ENCODE measurements at regions not wholly inside any gene's neighbourhood (a gene's known extent, or its start where the extent isn't known, plus 50 kb on each side); places are given as distances from the start of the nearest gene placed in this dataset.
A peak's percentile ranks its signal among the peaks of the same experiment; 100 is the strongest.

DNA sequence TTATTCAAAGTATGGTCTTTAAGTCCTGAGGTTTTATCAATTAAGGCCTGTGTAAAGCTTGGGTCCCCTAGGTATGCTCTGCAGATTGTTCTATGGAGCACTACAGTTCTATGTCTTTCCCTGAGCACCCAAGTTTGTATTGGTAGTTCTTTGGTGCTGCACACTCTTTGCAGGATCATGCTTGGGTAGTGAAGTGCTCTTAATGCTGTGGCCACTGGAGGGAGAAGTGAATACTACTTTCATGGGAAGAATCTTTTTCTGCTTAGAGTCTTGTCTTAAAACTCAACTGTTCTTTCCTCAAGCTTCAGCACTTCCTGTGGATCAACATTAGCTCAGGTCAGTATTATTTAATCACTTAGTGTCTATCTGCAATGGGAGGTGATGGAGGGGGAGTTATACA, 93.6 kb upstream of the CFAP20DC start:
- Histone ChIP-seq H3K4me3 (ENCODE audit: low read depth, low read length) (no peak overlapping the region), H2AFZ (ENCODE audit: low read length, unreplicated experiment) (no peak overlapping the region), H3K36me3 (ENCODE audit: insufficient read depth, low read length) (no peaks in the 10 kb centered on the region), H3K4me1 (ENCODE audit: control insufficient read depth, insufficient read depth, low read length, unreplicated experiment) (no peaks in the 10 kb centered on the region), H3K27ac (ENCODE audit: low read depth, low read length) (no peak overlapping the region), H3K79me2 (ENCODE audit: control insufficient read depth, insufficient read depth, low read length, unreplicated experiment) (no peaks in the 10 kb centered on the region), H3K27me3 (ENCODE audit: insufficient read depth, low read length) (0 out of 2 replicates have a peak, but pooled peaks cover 3% of the 10 kb centered on the region)

DNA sequence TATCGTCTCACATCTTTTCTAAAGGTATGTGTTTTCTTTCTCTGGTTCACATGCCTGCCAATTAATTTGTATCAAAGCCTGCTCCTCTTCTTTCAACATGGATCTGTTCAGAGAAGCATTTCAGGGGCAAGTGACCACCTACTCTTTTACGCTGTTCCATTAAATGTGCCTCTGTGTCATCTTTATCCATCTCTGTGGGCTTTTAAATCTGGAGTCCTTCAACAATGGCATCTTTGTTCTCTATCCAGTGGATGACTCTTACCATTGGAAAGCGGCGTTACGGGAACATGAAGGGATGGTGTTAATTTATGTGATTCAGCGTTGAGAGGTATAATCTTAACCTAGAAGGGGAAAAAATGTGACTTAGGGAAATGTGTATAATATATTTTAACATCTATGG, 92.7 kb upstream of the CFAP20DC start:
- 0 out of 2 replicates have a peak, but pooled peaks cover 3% of the 10 kb centered on the region for H3K27me3 ChIP-seq (ENCODE audit: insufficient read depth, low read length)
- H2AFZ ChIP-seq (ENCODE audit: low read length, unreplicated experiment), result no peak overlapping the region
- no peaks in the 10 kb centered on the region for H3K36me3 ChIP-seq (ENCODE audit: insufficient read depth, low read length)
- H3K27ac ChIP-seq (ENCODE audit: low read depth, low read length), result no peak overlapping the region
- no peaks in the 10 kb centered on the region for H3K79me2 ChIP-seq (ENCODE audit: control insufficient read depth, insufficient read depth, low read length, unreplicated experiment)
- H3K4me1 ChIP-seq (ENCODE audit: control insufficient read depth, insufficient read depth, low read length, unreplicated experiment), result no peaks in the 10 kb centered on the region
- H3K4me3 ChIP-seq (ENCODE audit: low read depth, low read length), result no peak overlapping the region

DNA sequence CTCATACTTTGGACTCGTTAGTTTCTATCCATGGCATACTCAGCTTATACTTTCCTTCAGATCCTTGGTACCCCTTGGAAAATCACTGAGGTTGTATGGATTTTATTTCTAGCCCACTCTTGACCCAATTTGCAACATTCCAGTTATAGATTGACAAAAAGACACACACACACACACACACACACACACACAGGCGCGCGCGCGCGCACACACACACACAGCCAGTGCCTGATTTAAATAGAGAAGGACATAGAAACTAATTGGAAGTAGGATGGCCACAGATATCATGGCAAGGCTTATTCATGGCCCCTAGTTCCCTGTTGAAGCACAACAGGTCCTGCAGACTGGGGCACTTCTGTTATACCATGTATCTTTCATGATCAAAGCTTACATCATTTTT, 89.1 kb upstream of the CFAP20DC start:
- H3K79me2 ChIP-seq (ENCODE audit: control insufficient read depth, insufficient read depth, low read length, unreplicated experiment), result no peaks in the 10 kb centered on the region
- H3K4me3 ChIP-seq (ENCODE audit: low read depth, low read length), result no peak overlapping the region
- H2AFZ ChIP-seq (ENCODE audit: low read length, unreplicated experiment), result no peak overlapping the region
- no peak overlapping the region for H3K27ac ChIP-seq (ENCODE audit: low read depth, low read length)
- no peaks in the 10 kb centered on the region for H3K4me1 ChIP-seq (ENCODE audit: control insufficient read depth, insufficient read depth, low read length, unreplicated experiment)
- H3K27me3 ChIP-seq (ENCODE audit: insufficient read depth, low read length), result no peaks in the 10 kb centered on the region
- no peaks in the 10 kb centered on the region for H3K36me3 ChIP-seq (ENCODE audit: insufficient read depth, low read length)

DNA sequence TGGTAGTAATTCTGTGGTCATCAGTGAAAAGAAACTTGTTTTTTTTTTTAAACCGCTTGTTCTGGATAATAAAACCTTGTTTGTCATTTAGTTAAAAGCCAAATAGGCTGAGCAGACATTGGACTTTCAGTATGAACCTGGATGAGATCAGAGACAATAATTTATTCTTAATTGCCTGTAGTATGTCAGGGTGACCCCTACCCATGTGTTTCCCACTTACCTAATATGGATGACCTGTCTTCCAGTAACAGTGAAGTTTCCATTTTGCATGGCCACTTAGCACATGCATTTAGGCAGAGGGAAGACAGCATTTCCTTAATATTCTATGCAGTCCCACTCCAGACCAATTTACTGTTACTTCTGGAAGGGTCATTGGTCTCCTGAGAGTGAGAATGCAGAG, 87.6 kb upstream of the CFAP20DC start:
- Histone ChIP-seq H3K36me3 (ENCODE audit: insufficient read depth, low read length) (no peaks in the 10 kb centered on the region), H3K27ac (ENCODE audit: low read depth, low read length) (no peak overlapping the region), H3K27me3 (ENCODE audit: insufficient read depth, low read length) (no peaks in the 10 kb centered on the region), H3K4me3 (ENCODE audit: low read depth, low read length) (no peak overlapping the region), H3K79me2 (ENCODE audit: control insufficient read depth, insufficient read depth, low read length, unreplicated experiment) (no peaks in the 10 kb centered on the region), H3K4me1 (ENCODE audit: control insufficient read depth, insufficient read depth, low read length, unreplicated experiment) (no peaks in the 10 kb centered on the region), H2AFZ (ENCODE audit: low read length, unreplicated experiment) (no peak overlapping the region)

DNA sequence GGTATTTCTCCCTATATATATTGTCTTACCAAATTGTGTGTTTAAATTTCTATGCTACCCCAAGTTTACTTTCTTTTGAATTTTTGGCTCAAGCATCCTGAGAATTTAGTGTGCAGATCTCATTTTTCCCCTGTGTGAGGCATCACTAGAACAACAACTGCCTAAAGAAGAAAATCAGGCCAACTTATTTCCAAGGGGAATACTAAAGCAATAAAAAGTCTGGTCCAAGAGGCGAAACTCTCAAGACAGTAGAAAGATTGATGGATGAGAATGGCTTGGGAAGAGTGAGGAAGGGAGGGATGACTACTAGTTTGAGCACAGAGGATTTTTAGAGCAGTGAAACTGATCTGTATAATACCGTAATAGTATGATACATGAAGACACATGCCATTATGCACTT, 86.3 kb upstream of the CFAP20DC start:
- H3K27me3 ChIP-seq (ENCODE audit: insufficient read depth, low read length), result no peaks in the 10 kb centered on the region

DNA sequence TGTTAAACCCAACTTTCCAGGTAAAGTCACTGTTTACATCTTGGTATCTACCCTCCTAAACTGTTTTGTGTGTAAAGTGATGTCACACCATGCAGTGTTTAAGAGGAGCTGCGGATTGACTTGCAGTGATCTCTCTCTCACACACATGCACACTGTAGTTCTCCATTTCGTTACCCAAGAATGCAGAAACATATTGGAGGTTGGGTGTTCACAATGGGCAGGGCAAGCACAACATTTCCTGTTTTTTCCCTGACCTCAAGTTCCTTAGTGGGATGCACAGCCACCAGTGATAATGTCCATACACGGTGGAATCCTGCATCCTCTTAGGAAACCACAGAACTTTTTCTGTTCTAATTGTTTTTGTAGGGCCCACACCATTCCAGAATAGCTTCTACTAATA, 85.3 kb upstream of the CFAP20DC start:
- Histone ChIP-seq H3K4me1 (ENCODE audit: control insufficient read depth, insufficient read depth, low read length, unreplicated experiment) (no peaks in the 10 kb centered on the region), H2AFZ (ENCODE audit: low read length, unreplicated experiment) (no peak overlapping the region), H3K4me3 (ENCODE audit: low read depth, low read length) (no peak overlapping the region), H3K27me3 (ENCODE audit: insufficient read depth, low read length) (no peaks in the 10 kb centered on the region), H3K36me3 (ENCODE audit: insufficient read depth, low read length) (no peaks in the 10 kb centered on the region), H3K27ac (ENCODE audit: low read depth, low read length) (no peak overlapping the region), H3K79me2 (ENCODE audit: control insufficient read depth, insufficient read depth, low read length, unreplicated experiment) (no peaks in the 10 kb centered on the region)

More for the DNA sequence above, 86.3 kb upstream of the CFAP20DC start:
- Histone ChIP-seq H3K36me3 (ENCODE audit: insufficient read depth, low read length) (no peaks in the 10 kb centered on the region), H3K79me2 (ENCODE audit: control insufficient read depth, insufficient read depth, low read length, unreplicated experiment) (no peaks in the 10 kb centered on the region), H3K27ac (ENCODE audit: low read depth, low read length) (no peak overlapping the region), H3K4me3 (ENCODE audit: low read depth, low read length) (no peak overlapping the region), H2AFZ (ENCODE audit: low read length, unreplicated experiment) (no peak overlapping the region), H3K4me1 (ENCODE audit: control insufficient read depth, insufficient read depth, low read length, unreplicated experiment) (no peaks in the 10 kb centered on the region)

DNA sequence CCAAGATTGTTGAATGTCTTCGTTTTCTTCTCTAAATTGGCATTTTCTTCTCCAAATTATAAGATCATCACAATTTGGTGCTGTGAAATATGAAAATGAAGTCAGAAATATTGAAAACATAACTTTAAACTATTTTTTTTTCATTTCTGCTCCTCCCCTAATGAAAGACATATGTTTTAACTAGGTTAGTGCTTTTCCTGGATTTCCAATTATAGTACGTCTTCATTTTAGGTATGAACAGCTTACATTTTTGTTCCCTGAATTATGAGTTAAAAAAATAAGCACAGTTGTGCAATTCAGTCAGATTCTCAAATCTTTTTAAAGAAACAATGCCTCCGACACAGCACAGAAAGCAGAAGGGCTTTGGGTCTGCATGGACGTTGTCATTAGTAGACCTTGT, 83.5 kb upstream of the CFAP20DC start:
- H3K27ac ChIP-seq (ENCODE audit: low read depth, low read length), result no peak overlapping the region
- H3K36me3 ChIP-seq (ENCODE audit: insufficient read depth, low read length), result no peaks in the 10 kb centered on the region
- H3K4me3 ChIP-seq (ENCODE audit: low read depth, low read length), result no peak overlapping the region
- peak overlapping the region; percentile 26 for H2AFZ ChIP-seq (ENCODE audit: low read length, unreplicated experiment)
- no peaks in the 10 kb centered on the region for H3K4me1 ChIP-seq (ENCODE audit: control insufficient read depth, insufficient read depth, low read length, unreplicated experiment)
- H3K79me2 ChIP-seq (ENCODE audit: control insufficient read depth, insufficient read depth, low read length, unreplicated experiment), result no peaks in the 10 kb centered on the region
- H3K27me3 ChIP-seq (ENCODE audit: insufficient read depth, low read length), result no peaks in the 10 kb centered on the region

DNA sequence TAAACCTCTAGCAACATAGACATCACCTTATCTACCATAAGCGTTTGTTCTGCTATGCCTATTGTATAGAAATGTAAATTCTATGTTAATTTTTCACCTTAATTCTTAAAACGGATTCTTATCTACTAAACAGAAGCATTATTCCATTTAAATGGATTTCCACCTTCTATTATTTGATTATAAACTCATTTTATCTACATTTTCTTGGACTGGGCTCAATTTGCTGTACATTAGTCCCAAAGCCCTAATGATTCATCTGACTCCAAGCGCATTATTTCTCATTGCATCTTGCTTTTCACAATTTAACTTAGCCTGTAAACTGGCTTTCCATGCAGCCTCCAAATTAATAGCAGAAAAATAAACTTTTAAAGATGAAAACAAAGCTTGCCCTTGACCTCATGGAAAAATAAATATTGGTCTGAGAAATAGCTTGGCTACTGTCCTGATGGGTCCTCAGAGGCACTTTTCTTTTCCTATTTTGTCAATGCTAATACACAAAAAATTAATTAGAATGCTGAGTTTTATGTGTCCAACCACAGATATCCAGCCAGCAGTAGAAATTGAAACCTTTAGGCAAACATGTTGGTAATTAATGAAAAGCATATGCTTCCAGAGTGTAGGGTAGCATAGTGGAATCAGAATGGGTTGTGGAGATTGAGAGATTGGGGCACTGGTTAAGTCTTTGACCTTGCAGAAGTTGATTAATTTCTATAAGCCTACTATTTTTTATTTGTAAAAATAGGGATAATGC, 81.4 kb upstream of the CFAP20DC start:
- no peaks in the 10 kb centered on the region for H3K79me2 ChIP-seq (ENCODE audit: control insufficient read depth, insufficient read depth, low read length, unreplicated experiment)
- H2AFZ ChIP-seq (ENCODE audit: low read length, unreplicated experiment), result no peak overlapping the region
- no peaks in the 10 kb centered on the region for H3K36me3 ChIP-seq (ENCODE audit: insufficient read depth, low read length)
- no peaks in the 10 kb centered on the region for H3K27me3 ChIP-seq (ENCODE audit: insufficient read depth, low read length)
- no peak overlapping the region for H3K4me3 ChIP-seq (ENCODE audit: low read depth, low read length)
- no peaks in the 10 kb centered on the region for H3K4me1 ChIP-seq (ENCODE audit: control insufficient read depth, insufficient read depth, low read length, unreplicated experiment)
- H3K27ac ChIP-seq (ENCODE audit: low read depth, low read length), result no peak overlapping the region

DNA sequence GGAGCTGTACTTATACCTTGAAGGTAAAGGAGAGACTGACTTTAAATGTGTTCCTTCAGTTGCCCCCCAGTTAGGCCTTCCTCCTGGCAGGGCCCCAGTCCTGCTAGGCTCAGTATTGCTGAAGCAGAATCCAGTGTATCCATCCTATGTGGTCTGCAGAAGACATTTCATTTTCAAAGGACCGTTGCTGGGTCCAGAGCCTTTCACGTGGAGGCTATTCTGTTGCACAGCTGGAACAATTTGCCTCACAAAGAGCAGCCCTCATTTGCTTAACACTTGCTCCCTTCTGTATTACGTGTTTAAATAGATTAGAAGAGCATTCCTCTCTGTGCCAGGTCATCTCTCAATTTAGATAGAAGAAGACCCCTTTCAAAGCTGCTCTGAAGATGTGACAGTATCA, 78.9 kb upstream of the CFAP20DC start:
- Histone ChIP-seq H3K36me3 (ENCODE audit: insufficient read depth, low read length) (no peaks in the 10 kb centered on the region), H3K79me2 (ENCODE audit: control insufficient read depth, insufficient read depth, low read length, unreplicated experiment) (no peaks in the 10 kb centered on the region), H3K27me3 (ENCODE audit: insufficient read depth, low read length) (no peaks in the 10 kb centered on the region), H3K4me1 (ENCODE audit: control insufficient read depth, insufficient read depth, low read length, unreplicated experiment) (no peaks in the 10 kb centered on the region), H3K27ac (ENCODE audit: low read depth, low read length) (no peak overlapping the region), H2AFZ (ENCODE audit: low read length, unreplicated experiment) (no peak overlapping the region), H3K4me3 (ENCODE audit: low read depth, low read length) (no peak overlapping the region)

DNA sequence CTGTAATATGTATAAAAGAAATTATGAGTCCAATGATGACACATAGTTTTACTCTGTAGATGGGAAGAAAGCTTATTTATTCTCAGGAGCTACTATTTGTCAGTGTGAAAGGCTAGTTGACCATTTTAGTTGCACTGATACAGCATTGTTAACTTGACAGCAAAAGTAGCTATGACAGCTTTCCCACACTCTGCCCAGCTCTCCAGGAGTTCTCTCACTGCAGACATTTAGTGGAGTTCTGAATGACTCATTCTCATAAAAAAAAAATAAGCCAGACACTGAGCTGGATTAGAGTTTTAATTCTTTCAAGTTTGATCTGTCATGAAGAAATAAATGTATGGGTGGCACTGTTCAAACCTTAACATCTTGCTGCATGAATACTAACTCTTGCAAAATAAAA, 77.2 kb upstream of the CFAP20DC start:
- H3K4me1 ChIP-seq (ENCODE audit: control insufficient read depth, insufficient read depth, low read length, unreplicated experiment), result no peaks in the 10 kb centered on the region
- H3K36me3 ChIP-seq (ENCODE audit: insufficient read depth, low read length), result no peaks in the 10 kb centered on the region
- H3K79me2 ChIP-seq (ENCODE audit: control insufficient read depth, insufficient read depth, low read length, unreplicated experiment), result no peaks in the 10 kb centered on the region
- H3K27me3 ChIP-seq (ENCODE audit: insufficient read depth, low read length), result no peaks in the 10 kb centered on the region
- no peak overlapping the region for H2AFZ ChIP-seq (ENCODE audit: low read length, unreplicated experiment)
- no peak overlapping the region for H3K27ac ChIP-seq (ENCODE audit: low read depth, low read length)
- H3K4me3 ChIP-seq (ENCODE audit: low read depth, low read length), result no peak overlapping the region

DNA sequence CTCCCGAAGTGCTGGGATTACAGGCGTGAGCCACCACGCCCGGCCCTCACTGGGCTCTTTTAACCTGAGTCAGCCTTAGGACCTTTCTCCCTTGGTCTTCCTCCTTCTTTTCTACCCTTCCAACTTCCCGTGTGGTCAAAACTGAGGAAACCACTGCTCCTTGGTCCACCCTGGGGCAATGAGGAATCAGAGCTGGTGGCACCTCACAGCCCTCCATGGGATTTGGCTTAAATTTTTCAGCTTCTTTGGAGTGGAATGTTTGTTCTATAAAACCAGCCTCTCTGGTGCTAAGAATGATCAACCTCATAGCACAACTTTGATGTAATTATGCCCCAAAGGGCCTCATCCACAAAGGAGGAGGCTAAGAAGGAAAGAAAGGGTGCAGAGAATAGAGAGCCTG, 76.6 kb upstream of the CFAP20DC start:
- no peaks in the 10 kb centered on the region for H3K36me3 ChIP-seq (ENCODE audit: insufficient read depth, low read length)
- no peaks in the 10 kb centered on the region for H3K79me2 ChIP-seq (ENCODE audit: control insufficient read depth, insufficient read depth, low read length, unreplicated experiment)
- no peaks in the 10 kb centered on the region for H3K27me3 ChIP-seq (ENCODE audit: insufficient read depth, low read length)
- H3K4me1 ChIP-seq (ENCODE audit: control insufficient read depth, insufficient read depth, low read length, unreplicated experiment), result no peaks in the 10 kb centered on the region
- H2AFZ ChIP-seq (ENCODE audit: low read length, unreplicated experiment), result no peak overlapping the region
- no peak overlapping the region for H3K4me3 ChIP-seq (ENCODE audit: low read depth, low read length)
- no peak overlapping the region for H3K27ac ChIP-seq (ENCODE audit: low read depth, low read length)
